EH (cell line): ENCODE measurements at regions not wholly inside any gene's neighbourhood (a gene's known extent, or its start where the extent isn't known, plus 50 kb on each side); places are given as distances from the start of the nearest gene placed in this dataset.

ENCODE experiments used
- DNase-seq: peaks from one replicate; pipeline ENCODE4 v3.0.0-alpha.2; 2015; ENCODE audit warnings: low read depth

DNA sequence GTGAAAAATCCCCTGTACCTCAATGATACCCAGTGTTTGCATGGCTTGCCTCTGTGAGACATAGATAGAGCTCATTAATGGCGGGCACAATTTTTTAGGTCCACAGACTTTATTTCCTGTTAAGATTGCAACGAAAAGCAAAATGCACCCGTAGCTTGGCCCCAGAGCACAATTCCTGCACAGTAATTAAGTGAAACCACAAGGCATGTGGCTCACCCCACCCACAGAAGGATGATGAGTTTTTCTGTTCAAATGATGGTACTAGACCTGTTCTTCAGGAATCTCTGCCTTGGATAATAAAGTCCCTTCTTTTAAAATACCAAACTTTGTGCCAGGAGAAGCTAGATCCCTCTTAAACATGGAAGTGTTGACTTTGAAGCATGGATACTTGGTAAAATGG, 738.1 kb downstream of the QKI start:
- DNase-seq, result no peak

DNA sequence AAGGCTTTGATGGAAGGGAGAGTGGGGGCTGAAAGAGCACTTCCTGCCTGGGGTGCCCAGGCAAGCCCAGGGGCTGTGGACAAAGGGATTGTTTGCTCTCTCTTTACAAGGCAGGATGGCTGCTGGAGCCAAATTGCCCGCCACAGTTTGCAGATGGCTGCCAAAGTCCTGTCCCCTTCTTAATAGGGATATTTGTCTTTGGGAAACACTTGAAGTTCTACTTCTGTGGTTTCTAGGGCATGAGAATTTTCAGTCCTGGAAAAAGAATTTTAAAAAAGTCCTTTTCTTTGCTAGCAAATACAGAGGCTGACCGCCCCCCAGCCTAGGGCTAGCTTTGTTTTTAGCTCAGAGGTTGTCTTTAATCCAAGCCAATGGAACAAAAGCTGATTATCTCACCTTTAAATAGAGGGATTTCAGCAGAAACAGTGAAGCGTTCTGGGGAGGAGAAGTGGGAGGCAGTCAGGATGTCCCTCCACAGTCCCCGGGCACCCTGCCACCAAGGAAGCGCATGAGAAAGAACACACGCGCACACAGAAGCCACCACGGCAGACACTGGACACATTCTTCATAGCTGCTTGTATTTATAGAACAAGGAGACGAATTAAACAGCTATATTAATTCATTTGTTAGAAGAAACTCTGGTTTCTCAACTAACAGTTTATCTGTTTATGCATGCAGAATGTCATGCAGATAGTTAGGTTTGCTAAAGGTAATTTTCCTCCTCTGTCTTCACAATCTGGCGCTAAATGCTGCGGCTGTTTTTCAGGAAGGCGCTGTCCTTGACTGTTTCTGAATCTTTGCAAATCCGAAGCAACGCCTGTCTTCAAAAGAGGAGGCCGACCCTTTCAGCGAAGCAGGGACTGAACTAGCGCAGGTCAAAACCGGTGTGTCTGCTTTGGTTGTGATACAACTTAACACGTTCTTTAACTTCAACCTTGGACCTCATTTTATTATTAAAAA, 736.9 kb downstream of the QKI start:
- DNase-seq, result no peak

DNA sequence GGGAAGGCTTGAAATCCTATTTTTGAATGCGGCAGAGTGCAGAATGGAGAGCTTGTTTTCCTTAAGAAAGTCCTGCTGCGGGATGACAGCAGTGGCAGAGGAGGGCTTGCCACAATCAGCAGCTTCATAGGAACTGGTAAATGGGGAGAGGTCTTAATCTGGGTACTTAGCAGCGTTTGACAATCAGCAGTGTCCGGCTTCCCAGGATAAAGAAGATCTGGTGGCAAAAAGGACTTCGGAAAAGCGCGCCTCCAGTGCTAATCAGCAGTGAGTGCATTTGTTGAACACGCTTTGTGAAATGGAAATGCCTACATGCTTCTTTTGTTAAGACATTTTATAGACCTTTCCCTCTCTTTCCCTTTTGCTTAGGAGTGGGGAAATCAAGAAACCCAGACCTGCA, 735.7 kb downstream of the QKI start:
- no peak for DNase-seq

DNA sequence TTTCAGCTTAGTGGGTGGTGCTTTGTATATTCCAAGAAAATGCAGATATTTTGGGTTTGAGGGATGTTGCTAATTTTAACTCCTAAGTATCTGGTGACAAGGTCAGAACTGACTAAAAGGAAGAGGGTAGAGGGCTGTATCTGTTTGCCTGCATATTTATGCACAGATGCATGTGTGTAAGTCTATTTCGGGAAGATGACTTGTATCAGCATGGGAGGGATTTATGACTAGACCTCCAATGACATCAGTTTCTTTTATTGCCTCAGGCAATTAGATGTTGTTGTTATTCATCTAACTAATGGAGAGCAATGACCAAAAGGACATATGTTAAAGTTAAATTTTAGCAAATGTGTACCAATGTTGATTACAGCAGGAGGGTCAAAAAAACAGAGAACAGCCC, 734.3 kb downstream of the QKI start:
- no peak for DNase-seq

DNA sequence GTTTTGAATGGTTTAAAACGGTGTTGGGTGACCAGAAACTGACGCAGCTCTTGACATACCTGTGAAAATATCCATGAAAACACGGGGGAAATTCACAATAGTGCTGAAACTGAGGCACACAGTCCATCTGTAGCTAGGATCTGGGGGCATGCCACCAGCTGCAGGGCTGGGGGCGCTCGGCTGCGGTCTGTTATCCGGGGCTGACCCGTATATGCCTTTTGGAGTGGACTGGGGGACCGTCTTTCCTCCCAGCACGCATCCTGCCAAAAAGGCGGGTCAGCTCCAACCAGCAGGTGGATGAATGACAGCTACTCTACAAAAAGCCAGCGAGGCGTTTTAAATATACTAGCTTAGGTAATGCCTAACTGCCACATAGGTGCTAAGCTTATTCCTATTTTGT, 729.8 kb downstream of the QKI start:
- no peak for DNase-seq

DNA sequence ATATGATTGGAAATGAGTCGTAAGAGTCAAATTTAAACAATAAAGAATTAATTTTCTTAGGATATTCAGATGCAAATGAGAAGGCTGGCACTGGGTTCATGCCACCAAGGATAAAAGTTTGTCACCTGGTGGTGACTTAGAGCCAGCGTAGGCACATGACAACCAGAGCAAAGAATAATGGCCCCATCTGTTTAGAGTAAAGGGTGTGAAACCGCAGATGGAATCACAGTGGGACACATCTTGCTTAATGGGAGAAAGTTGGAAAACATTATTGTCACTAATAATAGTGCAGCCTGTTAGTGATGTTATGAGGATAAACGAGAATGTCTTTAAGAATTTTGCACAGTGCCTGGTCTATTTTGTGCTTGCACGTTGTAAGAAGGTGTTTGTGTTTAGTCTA, 727.8 kb downstream of the QKI start:
- DNase-seq, result no peak

DNA sequence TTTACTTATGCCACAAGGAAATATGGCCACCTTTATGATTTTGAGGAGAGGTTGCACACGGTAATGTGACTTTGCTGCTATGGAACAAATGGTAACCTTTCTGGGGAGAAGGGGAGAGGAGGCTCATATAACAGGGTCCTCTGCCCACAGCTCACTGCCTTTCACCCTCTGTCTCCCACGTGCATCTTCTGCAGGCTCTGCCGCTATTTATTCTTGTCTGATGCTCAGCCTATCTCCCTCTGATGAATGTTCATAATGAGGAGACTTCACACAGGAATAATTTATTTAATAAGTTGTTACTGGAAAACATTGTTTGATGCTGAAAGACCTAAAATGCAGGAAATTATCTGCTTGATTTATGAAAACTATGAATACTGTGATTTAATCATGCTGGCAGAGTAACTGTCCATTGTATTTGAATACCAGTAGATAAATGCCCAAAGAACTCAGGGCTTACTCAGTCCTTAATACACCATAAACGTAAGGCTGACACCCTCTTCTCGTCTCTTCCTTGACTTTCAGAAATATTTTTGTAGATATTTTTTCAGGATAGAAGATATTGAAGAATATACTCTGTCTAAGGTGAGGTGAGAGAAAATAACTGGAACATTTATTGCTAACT, 721.1 kb downstream of the QKI start:
- DNase-seq, result no peak

DNA sequence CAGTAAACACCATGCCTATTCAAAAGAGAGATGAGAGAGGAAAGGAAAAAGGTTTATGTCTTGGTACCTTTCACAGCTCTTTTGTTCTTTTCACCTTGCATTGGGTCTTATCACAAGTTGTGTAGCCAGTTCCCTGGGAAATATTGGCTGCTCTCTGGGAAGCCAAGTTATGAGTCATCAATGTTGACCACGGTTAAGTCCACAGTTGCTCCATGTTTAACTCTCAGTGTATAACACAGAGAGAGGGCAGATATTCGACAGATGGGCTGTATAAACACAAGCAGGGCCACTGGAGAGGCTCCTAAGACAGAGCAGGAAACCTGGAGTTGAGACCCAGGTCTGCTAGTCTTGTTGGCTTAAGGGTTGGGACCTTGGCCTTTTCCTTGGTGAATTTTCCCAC, 718.6 kb downstream of the QKI start:
- DNase-seq, result no peak

DNA sequence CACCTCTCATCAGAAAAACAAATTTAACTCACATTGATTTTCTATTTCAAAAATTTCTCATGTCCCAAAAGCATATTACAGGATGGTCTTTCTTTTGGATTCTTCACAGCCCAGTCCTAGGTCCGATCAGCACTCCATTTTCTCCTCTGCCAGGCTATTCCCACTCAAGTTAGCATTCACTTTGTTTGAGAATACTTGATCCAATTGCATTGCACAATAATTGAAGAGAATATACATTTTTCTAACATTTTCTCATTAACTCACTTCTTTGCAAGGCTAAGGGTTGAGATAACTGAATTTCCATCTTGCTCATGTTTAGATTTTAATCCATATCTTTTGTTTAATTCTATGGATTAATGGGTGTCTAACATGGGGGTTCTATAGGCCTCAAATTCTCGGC, 716.1 kb downstream of the QKI start:
- no peak for DNase-seq

DNA sequence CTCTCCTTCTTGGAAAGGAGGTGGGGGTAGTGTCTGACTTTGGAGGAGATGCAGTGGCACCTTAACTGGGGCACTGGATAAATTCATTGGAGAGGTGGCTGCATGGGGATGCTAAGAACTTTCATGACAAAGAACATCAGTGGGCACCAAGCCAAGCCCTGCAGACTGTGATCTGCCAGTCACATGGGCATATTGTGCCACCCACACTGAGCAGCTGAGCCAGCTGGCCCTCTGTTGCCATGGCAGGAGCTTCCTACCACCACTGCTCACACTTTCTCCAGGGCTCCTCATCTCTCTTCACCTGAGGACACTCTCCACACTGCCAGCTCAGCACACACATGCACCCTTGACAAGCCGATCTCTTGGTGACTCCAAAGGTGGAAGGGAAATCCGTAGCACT, 715.6 kb downstream of the QKI start:
- DNase-seq, result no peak

DNA sequence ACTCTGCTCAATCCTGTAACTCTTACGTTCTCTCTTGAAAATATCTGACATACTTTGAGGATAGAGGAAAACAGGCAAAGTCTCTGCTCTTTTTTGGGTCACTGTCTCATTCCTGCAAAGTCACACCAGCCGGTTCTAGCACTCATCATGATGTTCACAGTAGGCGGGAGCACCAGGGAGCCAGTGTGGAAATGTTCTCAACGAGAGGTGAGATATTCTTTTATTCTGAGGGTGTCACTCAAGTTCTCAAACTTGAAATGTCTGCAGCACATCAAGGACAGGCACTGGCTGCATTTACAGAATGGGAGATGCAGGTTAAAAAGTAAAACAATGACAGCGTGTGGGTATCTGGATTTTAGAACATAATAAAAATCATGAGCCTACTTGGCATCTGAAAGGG, 714.7 kb downstream of the QKI start:
- no peak for DNase-seq

DNA sequence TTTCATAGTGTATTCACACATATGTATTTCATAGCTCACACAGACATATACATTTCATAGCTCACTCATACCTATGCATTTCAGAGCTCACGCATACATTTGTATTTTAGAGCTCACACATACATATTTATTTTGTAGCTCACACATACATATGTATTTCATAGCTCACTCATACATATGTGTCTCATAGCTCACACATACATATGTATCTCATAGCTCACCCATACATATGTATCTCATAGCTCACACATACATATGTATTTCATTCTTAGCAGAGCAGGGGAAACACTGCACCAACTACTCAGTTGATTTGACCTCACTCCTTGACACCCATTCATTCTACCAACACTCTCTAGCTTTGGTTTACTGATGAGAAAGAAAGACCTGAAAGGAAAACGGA, 713.6 kb downstream of the QKI start:
- no peak for DNase-seq

DNA sequence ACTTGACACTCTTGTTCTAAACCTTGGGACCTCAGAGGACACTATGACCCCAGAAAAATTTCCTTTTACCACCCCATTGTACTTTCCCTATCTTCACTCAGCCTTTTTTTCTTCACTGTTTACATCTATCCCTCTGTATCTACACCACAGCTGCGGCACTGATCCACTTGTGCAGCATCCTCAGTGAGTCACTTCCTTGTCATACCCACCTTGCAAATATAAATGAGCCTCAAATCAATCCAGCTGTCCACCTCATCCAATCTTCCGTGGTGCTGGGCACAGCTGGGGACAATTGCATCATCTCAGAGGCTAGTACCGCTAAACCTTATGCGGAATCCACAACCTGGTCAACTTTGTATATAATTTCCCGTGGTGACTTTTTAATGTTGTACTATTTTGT, 710.5 kb downstream of the QKI start:
- DNase-seq, result no peak

DNA sequence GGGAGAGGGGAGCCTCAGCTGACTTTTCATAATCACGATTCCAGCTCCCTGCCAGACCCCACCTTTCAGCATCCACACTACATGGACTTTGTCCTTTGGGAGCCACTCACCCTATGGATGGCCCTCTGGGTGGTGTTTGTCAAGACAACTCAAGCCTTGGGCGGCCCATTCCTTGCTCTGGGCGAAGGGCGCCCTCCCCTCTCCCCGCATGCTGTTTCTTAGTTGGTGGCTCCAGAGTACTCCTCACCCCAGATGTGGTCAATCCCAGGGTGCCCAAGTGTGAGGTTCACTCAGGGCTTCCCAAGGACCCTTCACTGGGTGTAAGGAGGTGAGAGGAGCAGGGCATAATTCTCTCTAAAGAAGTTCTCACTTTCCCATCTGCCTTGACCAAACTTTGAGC, 710.0 kb downstream of the QKI start:
- DNase-seq, result no peak

DNA sequence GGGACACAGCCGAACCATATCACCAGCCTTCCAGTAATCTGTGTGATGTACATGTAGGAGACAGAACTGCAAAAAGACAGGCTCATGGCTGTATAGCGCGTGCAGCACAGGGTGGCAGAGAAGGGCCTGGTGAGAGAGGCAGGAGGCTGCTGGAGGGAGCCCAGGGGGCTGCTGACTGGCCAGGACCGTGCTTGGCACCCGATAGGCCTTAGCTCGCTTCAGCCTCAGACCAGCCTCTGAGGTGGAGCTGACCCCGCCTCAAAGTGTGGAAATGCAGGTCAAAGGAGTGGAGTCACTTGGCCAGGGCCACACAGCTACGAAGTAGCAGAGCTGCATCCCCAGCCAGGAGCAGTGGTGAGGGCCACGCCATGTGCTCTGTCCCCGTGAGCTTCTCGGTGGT, 707.6 kb downstream of the QKI start:
- no peak for DNase-seq

DNA sequence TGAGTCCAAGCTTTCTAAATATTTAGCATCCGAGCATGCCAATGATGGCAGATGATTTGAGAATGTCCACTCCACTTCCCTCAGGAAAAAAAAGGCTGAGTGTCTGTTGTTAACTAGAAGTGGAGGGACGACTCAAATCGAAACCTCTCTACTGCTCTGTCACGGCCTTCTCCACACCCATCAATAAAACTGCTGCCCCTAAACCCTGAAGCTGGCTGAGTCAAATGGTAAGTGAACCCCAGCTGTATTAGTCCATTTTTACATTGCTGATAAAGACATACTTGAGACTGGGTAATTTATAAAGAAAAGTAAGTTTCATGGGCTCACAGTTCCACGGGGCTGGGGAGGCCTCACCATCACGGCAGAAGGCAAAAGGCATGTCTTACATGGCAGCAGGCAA, 707.0 kb downstream of the QKI start:
- DNase-seq, result no peak

DNA sequence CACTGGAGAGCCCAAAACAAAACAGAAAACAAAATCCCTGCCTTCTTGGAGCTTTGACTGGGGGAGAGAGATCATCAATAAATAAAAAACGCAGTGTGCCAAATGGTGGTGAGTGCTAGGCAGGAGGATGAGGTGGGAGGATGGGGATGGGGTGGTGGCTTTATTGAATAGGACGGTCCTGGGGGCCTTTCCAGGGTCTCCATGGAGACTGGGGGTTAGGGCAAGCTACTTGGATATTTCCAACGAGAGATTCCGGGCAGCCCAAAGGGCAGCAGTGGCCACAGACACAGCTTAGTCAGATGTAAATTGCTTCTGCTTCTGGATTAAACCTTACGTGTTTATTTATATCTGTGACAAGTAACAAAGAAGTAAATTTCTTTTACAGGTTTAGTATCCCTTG, 700.1 kb downstream of the QKI start:
- no peak for DNase-seq

DNA sequence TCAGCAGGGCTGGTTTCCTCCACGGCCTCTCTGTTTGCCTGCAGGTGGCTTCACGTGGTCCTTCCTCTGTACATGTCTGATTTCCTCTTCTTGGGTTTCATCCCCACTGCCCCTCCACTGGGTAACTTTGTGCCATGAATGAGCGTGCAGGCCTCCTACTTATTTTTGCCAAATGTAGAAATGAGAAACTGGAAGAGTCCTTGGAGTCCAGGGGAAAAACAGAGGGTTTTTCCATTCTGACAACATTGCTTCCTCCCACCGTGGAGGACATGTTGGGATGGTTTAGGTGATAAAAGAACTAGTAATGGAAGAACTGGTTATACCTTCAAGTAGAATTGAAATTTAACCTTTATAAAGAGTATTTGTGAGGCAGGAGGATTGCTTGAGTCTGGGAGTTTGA, 699.5 kb downstream of the QKI start:
- DNase-seq, result no peak

DNA sequence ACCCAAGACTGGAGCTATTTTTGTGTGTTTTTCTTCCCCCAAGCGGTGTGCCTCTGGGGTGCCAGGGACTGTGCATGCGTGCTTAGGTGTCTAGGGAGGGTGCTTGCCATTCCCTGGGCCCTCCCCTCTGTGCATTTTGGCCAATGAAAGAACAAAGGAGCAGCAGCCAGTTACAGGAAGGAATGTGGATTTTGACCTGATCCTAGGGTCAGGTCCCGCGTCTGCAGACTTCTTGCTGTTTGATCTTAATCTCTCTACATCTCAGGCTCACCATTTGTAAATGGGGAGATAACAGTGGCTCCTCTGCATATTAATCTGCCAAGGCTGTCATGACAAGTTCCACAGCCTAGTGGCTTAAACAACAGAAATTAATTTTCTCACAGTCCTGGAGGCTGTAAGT, 699.1 kb downstream of the QKI start:
- DNase-seq, result no peak

DNA sequence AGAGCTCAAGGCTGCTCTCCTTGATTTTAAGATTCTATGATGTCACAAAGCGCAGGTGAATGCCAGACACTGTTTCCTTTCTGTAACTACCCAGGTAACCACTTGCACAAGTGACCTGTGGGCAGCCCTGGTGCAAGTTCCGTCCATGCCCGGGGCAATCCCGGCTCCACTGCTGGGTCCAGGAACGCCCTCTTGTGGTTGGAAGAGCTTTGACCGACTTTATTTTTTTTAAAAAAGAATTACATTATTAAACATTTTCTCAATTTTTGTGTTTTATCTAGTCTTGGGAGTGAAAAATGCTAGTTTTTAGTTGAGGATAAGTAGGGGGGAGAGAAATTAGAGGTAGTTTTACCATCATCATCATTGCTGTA, 695.2 kb downstream of the QKI start:
- no peak for DNase-seq

DNA sequence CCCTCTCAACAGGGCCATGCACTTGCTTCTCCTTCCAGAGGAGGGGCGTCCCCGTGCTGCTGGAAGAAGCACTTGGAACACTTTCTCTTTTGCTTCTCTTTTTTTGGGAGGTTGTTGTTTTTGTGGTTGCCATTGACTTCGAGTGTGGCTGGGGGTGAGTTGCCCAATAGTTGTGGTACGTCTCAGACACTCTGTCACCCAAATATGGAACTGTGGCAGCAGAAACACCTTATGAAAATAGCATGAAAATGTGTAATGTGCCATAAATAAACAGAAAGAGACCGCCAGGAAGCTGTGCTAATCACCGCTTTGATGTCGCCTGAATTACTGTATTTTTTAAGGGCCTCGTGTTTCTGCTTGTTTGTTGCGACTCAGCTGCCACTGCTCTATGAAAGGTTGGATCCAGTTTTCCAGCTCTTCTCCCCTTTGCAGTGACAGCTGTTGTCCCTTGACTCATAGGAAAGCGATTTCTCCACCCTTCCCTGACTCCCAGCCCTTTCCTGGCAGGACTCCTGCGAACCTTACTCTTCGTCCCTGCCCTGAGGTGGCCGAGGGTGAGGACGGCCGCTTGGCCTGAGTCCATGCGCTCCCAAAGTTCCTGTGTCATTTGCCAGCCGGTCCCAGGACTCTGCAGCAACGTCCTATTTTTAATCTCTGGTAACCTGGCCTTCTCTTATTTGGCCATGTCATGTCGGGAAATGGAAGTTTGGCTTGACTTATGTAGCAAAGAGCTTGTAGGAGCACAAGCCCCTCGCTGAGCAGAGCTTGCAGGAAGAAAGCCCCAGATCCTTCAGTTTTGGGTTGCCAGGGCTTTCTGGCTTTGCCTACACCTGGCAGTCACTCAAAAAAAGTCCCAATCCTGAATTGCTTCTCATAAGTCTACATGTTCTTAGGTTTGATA, 694.6 kb downstream of the QKI start:
- DNase-seq, result peak; percentile 1

DNA sequence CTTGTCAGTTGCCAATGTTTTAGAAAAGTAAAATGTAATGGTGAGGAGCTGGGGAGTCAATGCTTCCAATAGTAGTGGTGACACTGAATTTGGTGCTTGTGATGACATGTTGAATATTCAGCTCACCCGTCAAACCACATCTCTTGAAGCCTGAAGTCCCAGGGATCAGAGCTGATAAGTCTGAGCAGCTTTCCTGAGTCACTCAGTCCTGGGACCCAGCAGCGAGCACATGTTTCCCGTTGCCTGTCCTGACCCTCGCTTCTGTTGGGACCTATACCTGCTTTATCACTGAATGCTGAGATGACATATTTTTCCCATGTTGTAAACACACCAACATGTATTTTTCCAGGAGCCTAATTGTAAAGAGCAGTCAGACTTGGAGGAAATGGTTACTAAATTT, 693.6 kb downstream of the QKI start:
- no peak for DNase-seq
